ENCODE measurements at regions not wholly inside any gene's neighbourhood (a gene's known extent, or its start where the extent isn't known, plus 50 kb on each side); places are given as distances from the start of the nearest gene placed in this dataset.

- TF ChIP-seq CTCF (IDR thresholded peaks at IDR 0.05): no peak
- no peaks in the 10 kb centered on the region for H3K36me3 ChIP-seq
- no peaks in the 10 kb centered on the region for H3K9me3 ChIP-seq
- H3K27me3 ChIP-seq: no peaks in the 10 kb centered on the region
- no peak overlapping the region for H3K4me3 ChIP-seq
- no peak overlapping the region for H3K27ac ChIP-seq
- H3K4me1 ChIP-seq: no peaks in the 10 kb centered on the region
- DNase-seq (ENCODE audit: low spot score): no peak
Measured at GRCh38 chr11:92909214-92909613, 60.2 kb upstream of the MTNR1B start.

- Histone ChIP-seq H3K27me3 (no peaks in the 10 kb centered on the region), H3K4me1 (no peaks in the 10 kb centered on the region), H3K9me3 (no peaks in the 10 kb centered on the region), H3K27ac (no peak overlapping the region), H3K4me3 (no peak overlapping the region), H3K36me3 (no peaks in the 10 kb centered on the region)
- no peak for DNase-seq (ENCODE audit: low spot score)
- no peak for TF ChIP-seq CTCF (IDR thresholded peaks at IDR 0.05)
Measured at GRCh38 chr11:92911478-92911877, 58.0 kb upstream of the MTNR1B start.

DNA sequence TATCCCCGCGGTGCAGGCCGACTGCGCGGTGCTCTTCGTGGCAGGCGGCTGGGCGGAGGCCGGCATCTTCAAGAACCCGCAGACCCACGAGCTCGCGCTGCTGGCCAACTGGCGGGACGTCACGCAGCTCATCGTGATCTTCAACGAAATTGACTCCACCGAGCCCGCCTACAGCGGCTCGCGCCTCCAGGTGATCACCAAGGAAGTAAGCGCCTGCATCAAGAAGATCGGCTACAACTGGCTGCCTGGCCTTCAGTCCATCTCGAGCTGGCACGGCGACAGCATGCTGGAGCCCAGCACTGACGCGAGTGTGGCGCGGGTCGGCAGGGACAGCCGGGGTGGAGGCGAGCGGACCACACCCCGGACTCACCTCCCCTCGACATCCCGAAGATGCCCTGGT, 53.9 kb upstream of the MTNR1B start:
- H3K36me3 ChIP-seq: no peaks in the 10 kb centered on the region
- no peaks in the 10 kb centered on the region for H3K27me3 ChIP-seq
- DNase-seq (ENCODE audit: low spot score): no peak
- no peak overlapping the region for H3K4me3 ChIP-seq
- H3K4me1 ChIP-seq: no peaks in the 10 kb centered on the region
- no peak for TF ChIP-seq CTCF (IDR thresholded peaks at IDR 0.05)
- H3K27ac ChIP-seq: no peak overlapping the region
- no peaks in the 10 kb centered on the region for H3K9me3 ChIP-seq

GRCh38 chr11:92916299-92916698, 53.2 kb upstream of the MTNR1B start:
- Histone ChIP-seq H3K27ac (no peak overlapping the region), H3K4me3 (no peak overlapping the region), H3K36me3 (no peaks in the 10 kb centered on the region), H3K27me3 (no peaks in the 10 kb centered on the region), H3K4me1 (no peaks in the 10 kb centered on the region), H3K9me3 (no peaks in the 10 kb centered on the region)
- no peak for TF ChIP-seq CTCF (IDR thresholded peaks at IDR 0.05)
- no peak for DNase-seq (ENCODE audit: low spot score)

DNA sequence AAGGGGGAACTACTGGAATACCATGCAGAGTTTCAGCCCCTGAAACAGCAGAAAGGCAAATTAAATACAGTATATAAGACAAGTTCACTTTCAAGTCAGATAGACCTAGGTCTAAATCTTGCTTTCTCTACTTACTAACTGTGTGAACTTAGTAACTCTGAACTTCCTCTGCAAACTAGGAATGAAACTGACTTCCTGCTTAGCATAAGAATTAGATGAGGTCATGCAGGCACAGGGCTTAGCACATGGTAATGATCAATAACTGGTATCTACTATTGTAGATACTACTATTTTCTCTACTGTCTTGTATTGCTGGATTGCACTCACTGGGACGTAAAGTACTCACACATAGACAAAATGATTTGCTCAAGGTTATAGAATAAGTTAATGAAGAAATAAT, 51.5 kb upstream of the MTNR1B start:
- Histone ChIP-seq H3K36me3 (no peaks in the 10 kb centered on the region), H3K4me3 (no peak overlapping the region), H3K27ac (no peak overlapping the region), H3K4me1 (no peaks in the 10 kb centered on the region), H3K27me3 (no peaks in the 10 kb centered on the region), H3K9me3 (no peaks in the 10 kb centered on the region)
- no peak for DNase-seq (ENCODE audit: low spot score)
- TF ChIP-seq CTCF (IDR thresholded peaks at IDR 0.05): no peak

DNA sequence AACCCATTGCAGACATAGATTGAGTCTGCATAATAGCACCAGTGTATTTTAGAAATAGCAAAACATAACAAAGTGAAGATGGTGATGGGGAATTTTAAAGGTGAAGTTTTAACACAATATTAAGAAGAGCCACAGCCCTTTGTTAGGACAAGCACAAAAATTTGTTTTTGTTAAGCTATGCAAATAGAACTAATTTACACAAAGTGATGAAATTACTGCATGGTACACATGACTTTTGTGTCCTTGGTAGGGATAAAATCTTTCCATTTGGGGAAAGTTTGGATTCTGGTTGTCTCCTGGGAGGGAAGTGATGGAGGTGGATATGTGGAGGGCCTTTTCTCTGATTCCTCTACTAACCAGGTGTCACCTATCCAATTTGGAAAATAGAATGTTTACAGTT, 50.4 kb upstream of the MTNR1B start:
- Histone ChIP-seq H3K4me1 (no peaks in the 10 kb centered on the region), H3K27ac (no peak overlapping the region), H3K36me3 (no peaks in the 10 kb centered on the region), H3K4me3 (no peak overlapping the region), H3K27me3 (no peaks in the 10 kb centered on the region), H3K9me3 (no peaks in the 10 kb centered on the region)
- no peak for DNase-seq (ENCODE audit: low spot score)
- no peak for TF ChIP-seq CTCF (IDR thresholded peaks at IDR 0.05)

All from right atrium auricular region (tissue), 2 donors.